ENCODE measurements at regions not wholly inside any gene's neighbourhood (a gene's known extent, or its start where the extent isn't known, plus 50 kb on each side); places are given as distances from the start of the nearest gene placed in this dataset.

GRCh38 chr3:113138839-113139743, 72.3 kb upstream of the BOC start:
- no peak for DNase-seq (ENCODE audit: low read depth)

- peak; percentile 26 for DNase-seq (ENCODE audit: low read depth)
These were observed 70.5 kb upstream of the BOC start for GRCh38 chr3:113140876-113141275.

GRCh38 chr3:113141543-113141942, 69.8 kb upstream of the BOC start:
- no peak for DNase-seq (ENCODE audit: low read depth)

- no peak for DNase-seq (ENCODE audit: low read depth)
These were observed 68.9 kb upstream of the BOC start for GRCh38 chr3:113142476-113142875.

- DNase-seq (ENCODE audit: low read depth), result no peak
These were observed 68.0 kb upstream of the BOC start for GRCh38 chr3:113143353-113143752.

GRCh38 chr3:113147681-113148261, 63.6 kb upstream of the BOC start:
- no peak for DNase-seq (ENCODE audit: low read depth)

- no peak for DNase-seq (ENCODE audit: low read depth)
These were observed 63.1 kb upstream of the BOC start for GRCh38 chr3:113148284-113148683.

- DNase-seq (ENCODE audit: low read depth), result no peak
These were observed 61.1 kb upstream of the BOC start for GRCh38 chr3:113150250-113150649.

- DNase-seq (ENCODE audit: low read depth), result peak; percentile 28
These were observed 59.8 kb upstream of the BOC start for GRCh38 chr3:113151461-113152031.

GRCh38 chr3:113152849-113153248, 58.5 kb upstream of the BOC start:
- DNase-seq (ENCODE audit: low read depth), result no peak

GRCh38 chr3:113153499-113154107, 57.8 kb upstream of the BOC start:
- no peak for DNase-seq (ENCODE audit: low read depth)

GRCh38 chr3:113156816-113157333, 54.5 kb upstream of the BOC start:
- no peak for DNase-seq (ENCODE audit: low read depth)

GRCh38 chr3:113157408-113158030, 53.8 kb upstream of the BOC start:
- peak; percentile 33 for DNase-seq (ENCODE audit: low read depth)

- no peak for DNase-seq (ENCODE audit: low read depth)
These were observed 53.2 kb upstream of the BOC start for GRCh38 chr3:113158171-113158570.
